HG03095 (cell line): ENCODE measurements at regions not wholly inside any gene's neighbourhood (a gene's known extent, or its start where the extent isn't known, plus 50 kb on each side); places are given as distances from the start of the nearest gene placed in this dataset.
"Not testable (repeated sequence)": the region's sequence is repeated elsewhere in the genome, so short reads cannot be mapped to it uniquely, and the experiment has no call there.

Source experiments
- ATAC-seq: cut with Tn5 transposase; IDR thresholded peaks from one replicate; pipeline ENCODE4 v1.9.1; 2021; ENCODE audit warnings: moderate library complexity; ENCODE audit not compliant: unreplicated experiment

DNA sequence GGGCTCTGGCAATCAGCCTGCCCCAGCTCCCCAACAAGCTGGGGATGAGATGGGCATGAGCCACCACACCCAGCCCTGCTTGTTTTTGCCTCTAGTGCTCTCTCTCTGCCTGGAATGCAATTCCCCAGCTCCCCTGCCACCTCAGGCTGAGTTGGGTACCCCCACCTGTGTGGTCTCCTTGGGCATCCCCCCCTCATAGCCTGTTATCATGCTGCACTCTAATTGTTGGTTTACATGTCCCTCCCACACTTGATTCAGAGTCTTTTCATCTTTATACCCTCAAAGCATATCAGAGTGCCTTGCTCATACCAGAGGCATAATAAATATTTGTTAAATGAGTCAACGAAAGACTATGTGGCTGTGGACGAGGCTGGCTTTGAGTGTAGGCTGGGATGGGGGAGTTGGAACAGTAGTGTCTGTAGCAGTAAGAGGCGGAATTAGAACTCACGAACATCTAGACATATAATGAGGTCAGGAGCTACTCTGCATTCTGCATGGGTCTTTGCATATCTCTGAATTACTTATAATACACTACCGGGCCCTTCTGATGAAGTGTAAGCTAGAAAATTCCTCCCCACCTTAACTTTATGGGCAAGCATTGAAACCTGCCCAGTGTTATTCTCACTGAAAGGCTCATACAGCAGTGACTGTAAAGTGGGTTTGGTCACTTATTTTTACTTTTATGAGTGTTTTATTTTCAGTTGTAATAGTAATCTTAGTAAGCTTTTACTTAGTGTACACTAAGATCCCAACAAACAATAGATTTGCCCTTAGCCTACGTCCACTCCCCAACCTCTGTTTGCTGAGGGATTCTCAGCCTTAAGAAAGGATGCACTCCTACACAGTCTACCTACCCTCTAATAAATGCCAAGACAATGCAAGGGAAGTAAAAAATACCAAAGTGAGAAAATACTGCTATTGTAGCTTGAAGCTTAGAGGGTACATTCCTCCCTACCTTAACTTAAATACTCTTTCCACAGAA lies 58.7 kb downstream of the EDN1 start:
- no peak for ATAC-seq

DNA sequence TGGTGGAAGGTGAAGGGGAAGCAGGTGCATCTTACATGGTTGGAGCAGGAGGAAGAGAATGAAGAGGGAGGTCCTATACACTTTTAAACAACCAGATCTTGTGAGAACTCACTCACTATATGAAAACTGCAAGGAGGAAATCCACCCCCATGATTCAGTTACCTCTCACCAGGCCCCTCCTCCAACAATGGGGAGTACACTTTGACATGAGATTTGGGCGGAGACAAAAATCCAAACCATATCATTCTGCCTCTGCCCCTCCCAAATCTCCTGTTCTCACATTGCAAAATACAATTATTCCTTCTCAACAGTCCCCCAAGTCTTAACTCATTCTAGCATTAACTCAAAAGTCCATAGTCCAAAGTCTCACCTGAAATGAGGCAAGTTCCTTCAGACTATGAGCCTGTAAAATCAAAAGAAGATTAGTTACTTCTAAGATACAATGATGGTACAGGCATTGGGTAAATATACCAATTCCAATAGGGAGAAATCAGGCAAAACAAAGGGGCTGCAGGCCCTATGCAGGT lies 60.5 kb downstream of the EDN1 start:
- no peak for ATAC-seq

DNA sequence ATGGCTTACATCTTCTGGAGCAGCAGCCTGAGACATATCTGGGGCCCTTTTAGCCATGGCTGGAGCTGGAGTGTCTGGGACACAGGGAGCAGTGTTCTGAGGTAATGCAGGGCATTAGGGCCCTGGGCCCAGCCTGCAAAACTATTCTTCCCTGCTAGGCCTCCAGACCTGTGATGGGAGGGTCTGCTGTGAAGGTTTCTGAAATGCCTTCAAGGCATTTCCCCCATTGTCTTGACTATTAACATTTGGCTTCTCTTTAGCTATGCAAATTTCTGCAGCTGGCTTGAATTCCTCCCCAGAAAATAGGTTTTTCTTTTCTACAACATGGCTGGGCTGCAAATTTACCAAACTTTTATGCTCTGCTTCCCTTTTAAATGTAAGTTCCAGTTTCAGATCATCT lies 61.5 kb downstream of the EDN1 start:
- no peak for ATAC-seq

DNA sequence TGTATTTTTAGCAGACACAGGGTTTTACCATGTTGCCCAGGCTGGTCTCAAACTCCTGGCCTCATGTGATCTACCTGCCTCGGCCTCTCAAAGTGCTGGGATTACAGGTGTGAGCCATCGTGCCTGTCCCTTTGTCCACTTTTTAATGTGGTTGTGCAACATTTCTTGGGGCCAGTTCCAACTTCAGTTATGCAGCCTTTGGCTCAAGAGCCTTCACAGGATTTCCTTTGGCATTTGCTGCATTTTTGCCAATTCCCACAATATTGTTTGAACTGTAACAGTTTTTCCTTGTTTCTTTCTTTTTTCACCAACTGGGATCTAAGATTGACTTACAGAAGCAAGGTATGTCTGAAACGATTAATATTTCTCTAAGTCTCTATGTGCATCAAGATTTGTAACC lies 63.6 kb downstream of the EDN1 start:
- ATAC-seq = no peak

DNA sequence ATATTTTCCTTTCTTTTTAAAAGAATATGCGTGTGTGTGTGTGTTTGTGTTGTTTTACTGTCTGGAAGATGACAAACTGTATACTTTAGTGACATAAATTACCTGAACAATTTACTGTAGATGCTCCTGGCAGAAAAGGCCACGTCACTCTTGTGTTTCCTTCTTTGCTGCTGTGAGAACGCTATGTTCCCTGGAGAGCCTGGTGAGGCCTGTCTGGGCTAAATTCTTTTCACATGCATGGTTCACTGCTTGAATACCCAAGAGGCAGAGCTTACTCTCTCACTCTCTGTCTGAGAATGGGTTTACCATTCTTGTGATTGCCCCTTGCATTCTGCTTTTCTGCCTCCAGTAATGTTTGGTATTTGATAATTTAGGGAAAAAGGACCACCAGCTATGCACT lies 64.3 kb downstream of the EDN1 start:
- ATAC-seq = peak; percentile 47

DNA sequence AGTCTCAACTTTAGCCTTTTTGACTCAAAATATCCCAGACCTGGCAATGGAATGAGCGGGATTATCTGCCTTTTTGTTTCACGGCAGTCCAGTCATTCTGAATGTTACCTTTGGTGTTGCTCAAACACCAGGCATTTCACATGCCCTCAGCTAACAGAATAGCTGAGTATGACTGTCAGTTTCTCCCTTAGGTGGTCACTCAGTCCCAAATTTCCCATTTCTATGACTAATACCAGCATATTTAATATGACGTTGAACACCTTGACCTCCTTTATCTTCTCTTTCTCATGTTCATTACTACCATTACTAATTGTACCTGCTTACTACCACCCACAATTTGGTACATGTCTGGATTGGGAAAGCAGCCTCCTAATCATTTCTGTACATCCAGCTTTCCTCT lies 65.2 kb downstream of the EDN1 start:
- ATAC-seq = no peak

DNA sequence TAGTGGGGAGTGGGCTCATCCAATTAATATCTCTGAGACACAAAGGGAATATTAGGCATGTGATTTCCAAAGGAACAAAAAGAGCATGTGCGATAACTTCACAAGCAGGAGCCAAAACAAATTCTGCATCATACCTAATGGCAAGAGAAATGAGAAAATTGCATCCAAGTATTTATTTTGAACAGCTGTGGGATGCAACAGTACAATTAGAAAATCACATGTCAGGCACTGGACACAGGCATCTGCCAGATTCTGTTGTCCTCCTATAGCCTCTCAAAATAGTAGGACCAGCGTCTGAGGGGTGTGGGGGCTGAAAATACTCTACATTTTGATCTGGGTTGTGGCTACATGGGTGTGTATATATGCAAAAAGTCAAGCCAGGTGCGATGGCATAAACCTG lies 66.3 kb downstream of the EDN1 start:
- no peak for ATAC-seq

DNA sequence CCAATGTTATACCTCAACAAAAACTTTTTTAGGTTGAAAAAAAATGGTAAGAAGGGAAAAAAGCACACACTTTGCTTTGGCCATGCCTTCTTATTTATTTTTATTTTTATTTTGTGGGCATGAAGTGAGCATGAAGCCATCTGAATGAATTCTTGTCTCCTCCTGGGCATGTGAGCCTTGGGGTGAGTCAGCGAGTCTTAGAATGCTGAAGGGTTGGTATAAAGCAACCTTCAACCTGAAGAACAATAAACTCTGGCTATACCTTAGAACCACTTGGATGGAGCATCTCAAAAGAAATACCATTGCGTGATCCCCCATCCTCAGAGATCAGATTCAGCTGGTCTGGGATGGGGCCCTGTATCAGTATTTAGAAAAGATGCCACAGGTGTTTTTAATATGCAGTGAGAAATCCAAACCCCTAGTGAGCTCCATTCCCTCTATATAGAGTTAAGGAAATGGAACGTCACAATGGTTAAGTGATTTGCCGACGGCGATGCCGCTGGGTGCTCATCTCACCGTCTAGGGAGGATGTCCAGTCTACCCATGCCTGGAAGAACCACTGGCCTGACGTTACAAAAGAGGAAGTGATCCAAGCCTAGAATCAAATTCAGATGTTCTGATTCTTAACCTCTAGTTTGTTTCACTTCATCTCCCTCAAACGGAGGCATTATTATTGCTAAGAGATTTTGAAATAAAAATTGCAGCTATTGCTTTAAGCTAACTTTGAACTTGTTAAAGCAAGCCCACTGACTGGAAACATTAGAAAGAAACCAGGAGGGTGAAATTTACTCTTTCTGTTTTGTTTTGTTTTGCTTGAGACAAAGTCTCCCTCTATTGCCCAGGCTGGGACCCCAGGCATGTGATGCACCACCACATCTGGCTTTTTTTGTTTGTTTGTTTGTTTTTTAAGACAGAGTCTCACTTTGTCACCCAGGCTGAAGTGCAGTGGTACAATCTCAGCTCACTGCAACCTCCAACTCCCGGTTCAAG lies 67.1 kb downstream of the EDN1 start:
- ATAC-seq = peak; percentile 56

DNA sequence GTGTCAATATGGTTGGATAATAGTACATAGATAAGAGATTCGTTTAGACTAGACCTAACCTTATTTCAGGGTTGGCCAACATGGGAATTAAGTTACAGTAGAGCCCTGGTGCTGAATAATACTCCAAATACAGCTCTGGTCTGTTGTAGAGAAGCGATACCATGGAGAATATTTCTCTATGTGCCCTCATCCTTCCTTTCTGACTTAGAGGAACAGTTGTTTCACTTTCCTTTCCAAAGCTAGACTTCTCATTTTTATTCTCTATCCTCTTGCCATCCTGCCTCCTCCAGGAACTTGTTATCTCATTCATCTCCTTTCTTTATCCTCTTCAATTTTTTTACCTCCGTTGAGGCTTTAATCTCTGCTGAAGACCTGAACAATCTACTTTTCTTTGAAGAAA lies 68.9 kb downstream of the EDN1 start:
- no peak for ATAC-seq

DNA sequence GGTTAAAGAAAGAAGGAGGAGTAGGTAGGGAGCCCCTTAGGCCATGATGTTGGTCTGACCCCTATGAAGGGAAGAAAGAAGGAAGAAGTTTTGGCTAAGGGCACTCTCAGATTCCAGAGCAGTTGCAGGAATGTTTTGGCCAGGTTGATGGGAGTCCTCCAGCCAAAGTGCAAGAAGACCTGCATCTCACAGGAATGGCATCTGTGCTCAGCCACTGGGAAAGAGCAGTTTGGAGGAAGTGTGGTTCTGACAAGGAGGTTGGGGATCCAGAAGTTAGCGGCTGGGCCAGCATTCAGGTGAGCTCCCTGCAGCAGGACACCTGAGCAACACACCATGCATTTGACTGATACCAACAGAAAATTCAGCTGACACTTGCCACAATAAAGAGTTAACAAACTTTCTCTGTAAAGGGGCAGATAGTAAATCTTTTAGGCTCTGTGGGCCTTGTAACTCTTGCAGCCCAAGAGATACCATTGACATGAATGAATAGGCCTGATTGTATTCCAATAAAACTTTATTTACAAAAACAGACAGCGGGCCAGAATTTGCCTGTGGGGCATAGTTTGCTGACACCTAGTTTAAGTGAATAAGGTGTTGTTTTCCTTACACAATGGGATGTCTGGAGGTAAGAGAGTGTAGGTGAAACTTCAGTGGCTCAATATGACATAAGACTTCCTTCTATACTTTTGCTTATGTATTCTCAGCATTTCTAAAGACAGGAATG lies 71.0 kb downstream of the EDN1 start:
- no peak for ATAC-seq

DNA sequence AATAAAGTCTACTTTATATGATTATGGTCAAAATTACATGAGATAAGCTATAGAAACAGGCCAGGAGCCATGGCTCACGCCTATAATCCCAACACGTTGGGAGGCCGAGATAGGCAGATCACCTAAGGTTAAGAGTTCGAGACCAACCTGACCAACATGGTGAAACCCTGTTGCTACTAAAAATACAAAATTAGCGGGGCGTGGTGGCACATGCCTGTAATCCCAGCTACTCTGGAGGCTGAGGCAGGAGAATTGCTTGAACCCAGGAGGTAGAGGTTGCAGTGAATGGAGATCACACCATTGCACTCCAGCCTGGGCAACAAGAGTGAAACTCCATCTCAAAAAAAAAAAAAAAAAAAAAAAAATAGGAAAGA lies 73.1 kb downstream of the EDN1 start:
- not testable (repeated sequence) for ATAC-seq

DNA sequence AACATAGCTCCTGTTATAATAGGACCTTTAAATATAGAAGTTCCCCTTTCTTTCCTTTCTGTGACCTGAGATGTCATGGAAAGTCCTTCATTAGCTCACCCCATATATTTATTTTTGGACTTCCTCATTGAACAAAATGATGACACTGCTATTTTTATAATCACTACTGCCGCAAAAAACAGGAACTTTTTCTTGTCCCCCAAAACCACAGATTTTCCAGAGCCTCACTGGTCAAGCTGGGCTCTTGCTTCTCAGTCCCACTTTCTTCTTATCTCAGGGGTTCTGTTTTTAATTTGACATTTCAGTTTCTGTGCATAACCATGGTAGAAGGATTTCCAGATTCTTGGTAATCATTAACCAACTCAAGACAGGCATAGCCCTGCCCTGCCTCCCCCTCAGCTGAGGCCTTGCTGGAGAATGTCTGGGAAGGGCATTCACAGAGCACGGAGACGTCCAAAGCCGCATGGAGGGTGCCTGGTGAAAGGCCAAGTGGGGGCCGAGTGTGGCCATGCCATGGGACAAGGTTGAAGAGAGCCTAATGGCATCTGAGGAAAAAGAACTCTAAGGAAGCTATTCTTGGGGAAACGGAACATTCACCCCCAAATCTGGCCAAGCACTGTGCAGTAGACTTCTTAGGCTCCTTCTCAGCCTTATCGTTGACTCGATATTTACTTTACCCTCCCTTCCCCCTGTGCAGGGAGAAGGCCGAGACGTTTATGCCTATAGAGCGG lies 73.7 kb downstream of the EDN1 start:
- ATAC-seq = peak; percentile 50

DNA sequence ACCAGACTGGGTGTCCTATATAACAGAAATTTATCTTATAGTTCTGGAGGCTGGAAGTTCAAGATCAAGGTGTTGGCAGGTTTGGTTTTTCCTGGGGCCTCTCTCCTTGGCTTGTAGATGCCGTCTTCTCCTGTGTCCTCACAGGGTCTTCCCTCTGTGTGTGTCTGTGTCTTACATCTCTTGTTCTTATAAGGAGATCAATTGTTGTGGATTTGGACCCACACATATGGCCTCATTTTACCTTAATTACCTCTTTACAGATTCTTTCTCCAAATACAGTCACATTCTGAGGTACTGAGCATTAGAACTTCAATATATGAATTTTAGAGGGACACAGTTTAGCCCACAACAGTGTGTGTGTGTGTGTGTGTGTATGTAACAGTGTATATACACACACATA lies 74.5 kb downstream of the EDN1 start:
- ATAC-seq = no peak

DNA sequence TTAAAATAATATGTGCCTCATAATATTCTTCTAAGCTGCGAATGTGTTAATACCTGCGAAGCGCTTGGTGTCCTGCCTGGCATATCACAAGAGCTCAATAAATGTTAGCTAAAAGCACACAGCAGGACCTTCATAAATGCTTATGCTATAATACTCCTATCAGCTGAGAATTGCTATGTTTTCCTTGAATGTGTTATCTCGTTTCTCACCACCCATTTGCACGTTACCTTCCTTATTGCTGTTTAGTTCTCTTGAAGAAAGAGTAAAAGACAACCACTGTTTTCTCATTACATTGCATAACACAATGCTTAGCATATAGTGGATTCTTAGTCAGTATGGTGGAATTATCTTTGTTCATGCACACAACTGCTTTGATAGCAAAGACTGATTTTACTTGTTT lies 76.6 kb downstream of the EDN1 start:
- ATAC-seq = no peak

DNA sequence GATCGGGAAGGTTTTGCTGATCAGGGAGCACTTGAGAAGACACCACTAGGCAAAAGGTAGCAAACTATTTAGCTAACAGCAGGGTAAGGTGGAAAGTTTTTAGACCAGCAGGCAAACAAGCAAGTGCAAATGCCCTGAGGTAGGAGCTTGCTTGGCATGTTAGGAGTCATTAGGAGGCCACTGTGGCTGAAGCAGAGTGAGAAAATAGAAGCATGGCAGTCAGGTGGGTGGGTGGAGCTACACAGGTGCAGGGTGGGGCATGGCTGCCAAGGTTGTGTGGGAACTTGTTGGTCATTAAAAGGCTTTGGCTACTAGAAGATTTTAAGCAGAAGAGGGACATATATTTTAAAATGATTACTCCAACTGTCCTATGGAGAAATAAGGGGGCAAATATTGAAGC lies 77.3 kb downstream of the EDN1 start:
- no peak for ATAC-seq

DNA sequence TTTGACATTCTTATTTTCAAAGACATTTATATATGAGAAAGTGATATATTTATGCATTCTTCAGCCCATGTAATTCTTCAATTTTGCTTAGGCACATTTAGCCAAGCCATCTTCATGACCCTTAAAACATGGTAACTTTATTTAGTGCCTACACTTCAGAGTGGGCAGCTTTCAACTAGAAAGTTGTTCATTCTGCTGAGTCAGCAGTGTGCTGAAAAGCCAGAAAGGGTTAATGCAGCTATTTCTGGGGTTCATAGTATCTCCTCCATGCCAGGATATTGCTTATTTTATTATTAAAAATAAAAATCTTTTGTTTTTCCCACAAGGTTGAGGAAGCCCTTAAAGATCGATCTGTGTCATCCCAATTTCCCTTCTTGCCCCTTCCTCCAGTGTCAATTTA lies 79.2 kb downstream of the EDN1 start:
- ATAC-seq = no peak

DNA sequence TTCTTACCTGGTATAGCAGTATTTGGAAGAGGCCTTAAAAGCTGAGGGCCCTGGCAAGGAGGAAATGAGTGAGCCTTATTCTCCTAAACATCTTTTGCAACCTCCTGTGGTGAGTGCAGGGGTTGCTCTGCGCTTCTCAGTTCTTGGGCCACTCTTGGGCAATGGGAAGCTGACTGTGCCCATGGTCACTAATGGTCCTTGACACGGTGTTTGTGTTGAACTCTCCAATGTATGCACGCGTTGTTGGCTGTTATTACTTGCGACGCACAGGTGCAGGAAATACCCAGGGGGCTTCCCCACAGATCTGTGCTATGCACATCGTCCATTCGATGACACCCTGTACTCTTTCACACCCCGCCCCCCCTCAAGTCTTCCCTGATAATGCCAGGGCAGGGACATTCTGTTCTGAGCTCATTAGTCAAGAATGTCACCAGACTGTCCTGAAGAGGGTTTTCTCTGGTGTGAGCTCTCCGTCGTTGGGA lies 79.7 kb downstream of the EDN1 start:
- peak; percentile 69 for ATAC-seq

DNA sequence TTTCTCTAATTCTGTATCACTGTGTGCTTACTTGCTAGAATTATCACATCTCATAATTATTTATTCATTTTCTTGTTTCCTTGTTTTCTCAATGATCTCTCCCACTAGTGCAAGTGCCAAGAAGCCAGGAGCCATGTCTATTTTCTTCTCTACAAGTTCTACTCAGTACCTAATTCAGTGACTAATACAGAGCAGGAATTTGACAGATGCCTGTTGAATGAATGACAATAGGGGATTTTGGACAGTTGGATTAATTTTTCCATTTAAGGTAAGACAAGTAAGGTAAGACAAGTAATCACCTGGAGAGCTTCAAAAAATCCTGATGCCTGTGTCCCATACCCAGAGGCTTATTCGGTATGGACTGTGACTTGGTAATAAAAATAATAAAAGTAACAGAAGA lies 81.0 kb downstream of the EDN1 start:
- no peak for ATAC-seq

DNA sequence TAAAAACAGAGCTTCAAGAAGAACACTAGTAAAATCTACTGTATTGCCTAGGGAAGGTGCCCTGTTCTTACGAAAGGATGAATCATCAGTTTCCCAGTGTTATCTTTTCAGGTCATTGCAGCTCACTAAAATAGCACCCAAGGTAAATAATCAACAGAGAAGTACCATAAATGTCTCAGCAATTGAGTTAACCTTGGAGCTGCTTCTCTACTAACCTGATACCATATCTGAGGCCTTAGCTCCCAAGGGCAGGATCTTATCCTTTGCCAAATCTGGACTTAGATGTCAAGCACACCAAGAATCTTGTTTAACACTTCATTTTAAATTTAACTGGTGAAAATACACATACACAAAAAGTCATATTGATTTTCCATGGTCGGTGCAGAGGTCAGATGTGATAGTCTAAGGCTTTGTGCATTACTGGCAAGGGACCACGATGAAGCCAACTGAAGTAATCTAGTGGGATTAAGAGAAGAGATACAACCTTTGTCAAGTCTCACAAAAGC lies 81.5 kb downstream of the EDN1 start:
- no peak for ATAC-seq

DNA sequence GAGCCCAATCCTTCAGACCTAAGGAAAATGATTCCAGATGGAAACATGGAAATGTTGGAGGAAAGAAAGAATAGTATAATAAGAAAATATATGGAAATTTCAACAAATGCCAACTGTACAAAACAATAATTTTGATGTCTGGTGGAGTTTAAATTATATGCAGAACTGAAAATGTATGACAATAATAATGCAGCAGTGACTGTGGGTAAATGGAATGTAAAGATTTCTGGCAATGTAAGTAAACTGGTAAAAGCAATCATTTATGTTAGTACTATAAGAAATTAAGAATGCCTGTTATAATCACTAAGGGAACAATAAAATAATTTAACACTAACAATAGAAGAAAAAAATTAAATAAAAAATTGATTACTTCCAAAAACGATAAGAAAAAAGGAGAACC lies 89.0 kb downstream of the EDN1 start:
- no peak for ATAC-seq
